ENCODE measurements at regions not wholly inside any gene's neighbourhood (a gene's known extent, or its start where the extent isn't known, plus 50 kb on each side); places are given as distances from the start of the nearest gene placed in this dataset.

- TF ChIP-seq POLR2A (IDR thresholded peaks at IDR 0.05) (no peak), CTCF (IDR thresholded peaks at IDR 0.05) (no peak), POLR2AphosphoS5 (IDR thresholded peaks at IDR 0.05) (no peak), EP300 (IDR thresholded peaks at IDR 0.05; ENCODE audit: low read depth) (no peak)
Measured at GRCh38 chr3:159128628-159129027, 326.8 kb downstream of the MFSD1 start.
